NOMO-1 (cell line): ENCODE measurements at regions not wholly inside any gene's neighbourhood (a gene's known extent, or its start where the extent isn't known, plus 50 kb on each side); places are given as distances from the start of the nearest gene placed in this dataset.

Experiments used
- DNase-seq, 2 experiments: peaks; one replicate each; lab custom pipeline; 2025; ENCODE audit not compliant: unreplicated experiment in 2 of 2; lab: John Stamatoyannopoulos, UW

GRCh38 chr14:89630101-89630829 lies 213.2 kb upstream of the FOXN3 start:
- DNase-seq = no peak

GRCh38 chr14:89629383-89629782 lies 212.3 kb upstream of the FOXN3 start:
- DNase-seq = no peak

GRCh38 chr14:89628521-89628920 lies 211.5 kb upstream of the FOXN3 start:
- no peak for DNase-seq

GRCh38 chr14:89626233-89626806 lies 209.3 kb upstream of the FOXN3 start:
- DNase-seq = peak; percentile 20 to 68

GRCh38 chr14:89625731-89626232 lies 208.7 kb upstream of the FOXN3 start:
- no peak for DNase-seq

- DNase-seq = no peak
Measured at GRCh38 chr14:89625244-89625713, 208.2 kb upstream of the FOXN3 start.

GRCh38 chr14:89624500-89625156 lies 207.6 kb upstream of the FOXN3 start:
- DNase-seq = no peak

GRCh38 chr14:89621791-89622638 lies 205.0 kb upstream of the FOXN3 start:
- no peak for DNase-seq

- DNase-seq = no peak
Measured at GRCh38 chr14:89621009-89621421, 204.0 kb upstream of the FOXN3 start.

GRCh38 chr14:89620436-89620835 lies 203.4 kb upstream of the FOXN3 start:
- no peak for DNase-seq

GRCh38 chr14:89619596-89619995 lies 202.6 kb upstream of the FOXN3 start:
- no peak for DNase-seq

GRCh38 chr14:89618811-89619551 lies 201.9 kb upstream of the FOXN3 start:
- peak; percentile 59 to 83 for DNase-seq

- DNase-seq = peak in 1 of 2 experiments; percentile 59
Measured at GRCh38 chr14:89618330-89618708, 201.3 kb upstream of the FOXN3 start.

- DNase-seq = peak; percentile 16 to 37
Measured at GRCh38 chr14:89617481-89618329, 200.7 kb upstream of the FOXN3 start.

GRCh38 chr14:89616852-89617341 lies 199.9 kb upstream of the FOXN3 start:
- DNase-seq = peak in 1 of 2 experiments; percentile 22

- DNase-seq = no peak
Measured at GRCh38 chr14:89616425-89616824, 199.4 kb upstream of the FOXN3 start.

GRCh38 chr14:89615421-89615820 lies 198.4 kb upstream of the FOXN3 start:
- DNase-seq = no peak

GRCh38 chr14:89614009-89614691 lies 197.1 kb upstream of the FOXN3 start:
- DNase-seq = no peak
